ENCODE measurements at regions not wholly inside any gene's neighbourhood (a gene's known extent, or its start where the extent isn't known, plus 50 kb on each side); places are given as distances from the start of the nearest gene placed in this dataset.

- TF ChIP-seq CTCF (IDR thresholded peaks at IDR 0.05) = no peak
- TF ChIP-seq JUN (CRISPR knock-in tag; IDR thresholded peaks at IDR 0.05) = no peak
- no peak for TF ChIP-seq ATF3 (CRISPR knock-in tag; conservative IDR thresholded peaks at IDR 0.05)
- no peak for TF ChIP-seq USF2 (CRISPR knock-in tag; IDR thresholded peaks at IDR 0.05)
These were observed 357.5 kb downstream of the ZWINT start for GRCh38 chr10:56003555-56003954.

All from WTC11 (cell line).